Lung (tissue), 11 donors: ENCODE measurements at regions not wholly inside any gene's neighbourhood (a gene's known extent, or its start where the extent isn't known, plus 50 kb on each side); places are given as distances from the start of the nearest gene placed in this dataset.

Source experiments
- ATAC-seq: fragments of 200-7000 bp; cut with Tn5 transposase; one replicate; pipeline ENCODE4 v1.9.1; 2020; ENCODE audit warnings: moderate number of reproducible peaks; ENCODE audit not compliant: insufficient read depth, low FRiP score
- DNase-seq, 3 donors: peaks; one replicate each; pipeline ENCODE4 v3.0.0-alpha.2; 2013 to 2017
- H3K27ac ChIP-seq, 2 donors: one replicate each; pipeline ENCODE4 v1.5.1; 2013; ENCODE audit warnings: mild to moderate bottlenecking in 2 of 2, moderate library complexity in 2 of 2, control low read depth in 1 of 2, inconsistent platforms in 1 of 2, low read depth in 1 of 2, low read length in 1 of 2
- H3K27me3 ChIP-seq, 3 donors: one replicate each; pipeline ENCODE4 v1.5.1; 2013; ENCODE audit warnings: low read length in 2 of 3; ENCODE audit not compliant: control insufficient read depth in 3 of 3, insufficient read depth in 3 of 3
- H3K36me3 ChIP-seq, 4 donors: one replicate each; pipeline ENCODE4 v1.5.1; 2013; ENCODE audit warnings: low read length in 4 of 4, mild to moderate bottlenecking in 1 of 4, moderate library complexity in 1 of 4; ENCODE audit not compliant: control insufficient read depth in 4 of 4, insufficient read depth in 4 of 4
- H3K4me1 ChIP-seq, 5 donors: one replicate each; pipeline ENCODE4 v1.5.1; 2013; ENCODE audit warnings: low read length in 5 of 5, mild to moderate bottlenecking in 2 of 5, moderate library complexity in 1 of 5; ENCODE audit not compliant: control insufficient read depth in 5 of 5, insufficient read depth in 5 of 5
- H3K4me3 ChIP-seq: one replicate; pipeline ENCODE4 v1.5.1; 2013; ENCODE audit warnings: mild to moderate bottlenecking, control low read depth, moderate library complexity
- H3K9ac ChIP-seq, 2 donors: one replicate each; pipeline ENCODE4 v1.5.1; 2013; ENCODE audit warnings: low read length in 2 of 2, control low read depth in 1 of 2; ENCODE audit not compliant: insufficient read depth in 1 of 2
- H3K9me3 ChIP-seq, 4 donors: one replicate each; pipeline ENCODE4 v1.5.1; 2013; ENCODE audit warnings: low read length in 3 of 4, mild to moderate bottlenecking in 1 of 4, moderate library complexity in 1 of 4; ENCODE audit not compliant: control insufficient read depth in 4 of 4, insufficient read depth in 3 of 4
- CTCF ChIP-seq: IDR thresholded peaks from 2 replicates; pipeline ENCODE4 v1.5.1; 2012; ENCODE audit warnings: mild to moderate bottlenecking; ENCODE audit errors: control extremely low read depth, extremely low read depth
- WGBS, 2 donors: extraction: QIAGEN DNeasy Blood & Tissue Kit; methylation state at CpG; one replicate each; pipeline ENCODE4 v1.1.7; 2013; 5-methylcytosine and 5-hydroxymethylcytosine counted together
- donor health status: control.
- donor health status: control.
- donor health status: Bipolar disorder and iron deficiency.
- donor health status: healthy.
- donor health status: DM: yes; HTN: yes; CAD: no.

GRCh38 chr5:96235008-96235910 is 197.8 kb downstream of the PCSK1 start:
- no peaks in the 10 kb centered on the region for H3K9me3 ChIP-seq
- TF ChIP-seq CTCF: no peak
- ATAC-seq: peak; percentile 53
- H3K4me1 ChIP-seq: peaks cover 0 to 19% (median 6%) of the 10 kb centered on the region in 5 donors
- peak overlapping the region in 1 of 2 donors; percentile 33 for H3K9ac ChIP-seq
- H3K36me3 ChIP-seq: peaks cover 0 to 2% (median 0%) of the 10 kb centered on the region in 4 donors
- H3K27ac ChIP-seq: peak overlapping the region in 1 of 2 donors; percentile 96
- H3K4me3 ChIP-seq: no peak overlapping the region
- 71 to 84% methylated on average over 5 of the region's 5 CpGs for WGBS, 2 donors
- DNase-seq: peak; percentile 42 to 95 (median 90)
- H3K27me3 ChIP-seq: no peaks in the 10 kb centered on the region

- H3K4me1 ChIP-seq: peaks cover 0 to 22% (median 6%) of the 10 kb centered on the region in 5 donors
- H3K9ac ChIP-seq: no peak overlapping the region
- no peak overlapping the region for H3K27ac ChIP-seq
- ATAC-seq (no peak), DNase-seq (no peak)
- H3K27me3 ChIP-seq: no peaks in the 10 kb centered on the region
- H3K4me3 ChIP-seq: no peak overlapping the region
- no peaks in the 10 kb centered on the region for H3K9me3 ChIP-seq
- peaks cover 0 to 2% (median 0%) of the 10 kb centered on the region in 4 donors for H3K36me3 ChIP-seq
- no peak for TF ChIP-seq CTCF
These were observed 200.4 kb downstream of the PCSK1 start for GRCh38 chr5:96232602-96233001.

GRCh38 chr5:96229188-96229587 is 203.9 kb downstream of the PCSK1 start:
- Histone ChIP-seq H3K27me3 (no peaks in the 10 kb centered on the region), H3K27ac (no peak overlapping the region), H3K4me1 (peaks cover 0 to 14% (median under 1%) of the 10 kb centered on the region in 5 donors), H3K9me3 (no peaks in the 10 kb centered on the region), H3K4me3 (no peak overlapping the region), H3K9ac (no peak overlapping the region), H3K36me3 (peaks cover 0 to 2% (median 0%) of the 10 kb centered on the region in 4 donors)
- DNase-seq (no peak), ATAC-seq (no peak)
- no peak for TF ChIP-seq CTCF
- whole genome bisulfite sequencing, 2 donors: 90 to 94% methylated on average over 3 of the region's 3 CpGs
